K562 (cell line): ENCODE measurements at regions not wholly inside any gene's neighbourhood (a gene's known extent, or its start where the extent isn't known, plus 50 kb on each side); places are given as distances from the start of the nearest gene placed in this dataset.

Source experiments
- BRD9 ChIP-seq: fragments of 450-650 bp; IDR thresholded peaks from 2 replicates; pipeline ENCODE4 v1.6.1; 2018; ENCODE audit warnings: low read depth; ENCODE audit not compliant: partially characterized antibody
- FOXJ3 ChIP-seq: sonication (generic); formaldehyde crosslinking; IDR thresholded peaks from 2 replicates; pipeline ENCODE4 v1.4.0; 2020; ENCODE audit warnings: mild to moderate bottlenecking, missing genetic modification reagents
- FOXP4 ChIP-seq: sonication (generic); formaldehyde crosslinking; IDR thresholded peaks from 2 replicates; pipeline ENCODE4 v1.8.0; 2022; ENCODE audit warnings: mild to moderate bottlenecking, missing genetic modification reagents, borderline replicate concordance
- HES1 ChIP-seq: fragments of 450-650 bp; IDR thresholded peaks from 2 replicates; pipeline ENCODE4 v1.6.1; 2016; ENCODE audit warnings: low read depth, mild to moderate bottlenecking, moderate library complexity
- JUND ChIP-seq, 2 experiments: IDR thresholded peaks; 2 replicates in 1 of 2; 3 replicates in 1 of 2; pipeline ENCODE4 v1.6.1; 2011; ENCODE audit warnings: borderline replicate concordance in 2 of 2, low read depth in 2 of 2, low read length in 2 of 2, improper control_type of control experiment in 1 of 2, missing biosample characterization in 1 of 2, missing genetic modification characterization in 1 of 2, missing genetic modification reagents in 1 of 2
- KDM1A ChIP-seq, 2 experiments: fragments of 450-650 bp; IDR thresholded peaks; 2 replicates each; pipeline ENCODE4 v1.6.1; 2016; ENCODE audit warnings: mild to moderate bottlenecking in 2 of 2
- MLLT1 ChIP-seq, 2 experiments: fragments of 450-650 bp; IDR thresholded peaks; 2 replicates each; pipeline ENCODE4 v1.6.1; 2016
- PREB ChIP-seq: sonication (generic); formaldehyde crosslinking; IDR thresholded peaks from 2 replicates; pipeline ENCODE4 v1.8.1; 2023; ENCODE audit warnings: mild to moderate bottlenecking, missing genetic modification reagents
- SREBF2 ChIP-seq: sonication (generic); formaldehyde crosslinking; IDR thresholded peaks from 2 replicates; pipeline ENCODE4 v1.4.0; 2020; ENCODE audit warnings: mild to moderate bottlenecking, missing genetic modification reagents
- TF ChIP-seq, protein P1 (sequence below), 3 experiments: IDR thresholded peaks in 2 of 3; conservative IDR thresholded peaks in 1 of 3; 2 replicates each; pipeline ENCODE4 v1.5.1; 2011 to 2012; ENCODE audit warnings: low read length in 3 of 3, mild to moderate bottlenecking in 3 of 3, control low read depth in 2 of 3, improper control_type of control experiment in 1 of 3, inconsistent platforms in 1 of 3, low read depth in 1 of 3, mixed read lengths in 1 of 3, moderate library complexity in 1 of 3; ENCODE audit not compliant: insufficient read depth in 2 of 3
- TF ChIP-seq, protein P2 (sequence below): fragments of 250-450 bp; sonication (Bioruptor Pico); IDR thresholded peaks from 2 replicates; pipeline ENCODE4 v1.8.0; 2021; ENCODE audit warnings: moderate library complexity, mild to moderate bottlenecking, inconsistent platforms

GRCh38 chr5:51816427-51816826 lies 433.2 kb downstream of the ISL1 start:
- TF ChIP-seq FOXJ3 (no peak), BRD9 (no peak), HES1 (no peak), PREB (CRISPR knock-in tag) (no peak), JUND (IDR thresholded peaks at IDR 0.05; ENCODE audit: borderline replicate concordance, low read depth, low read length) (no peak), JUND (tag; IDR thresholded peaks at IDR 0.05; ENCODE audit: borderline replicate concordance, low read depth, low read length) (no peak), SREBF2 (no peak), KDM1A (IDR thresholded peaks at IDR 0.05) (no peak), FOXP4 (no peak), MLLT1 (IDR thresholded peaks at IDR 0.05) (no peak)
- TF ChIP-seq, protein P1, sequence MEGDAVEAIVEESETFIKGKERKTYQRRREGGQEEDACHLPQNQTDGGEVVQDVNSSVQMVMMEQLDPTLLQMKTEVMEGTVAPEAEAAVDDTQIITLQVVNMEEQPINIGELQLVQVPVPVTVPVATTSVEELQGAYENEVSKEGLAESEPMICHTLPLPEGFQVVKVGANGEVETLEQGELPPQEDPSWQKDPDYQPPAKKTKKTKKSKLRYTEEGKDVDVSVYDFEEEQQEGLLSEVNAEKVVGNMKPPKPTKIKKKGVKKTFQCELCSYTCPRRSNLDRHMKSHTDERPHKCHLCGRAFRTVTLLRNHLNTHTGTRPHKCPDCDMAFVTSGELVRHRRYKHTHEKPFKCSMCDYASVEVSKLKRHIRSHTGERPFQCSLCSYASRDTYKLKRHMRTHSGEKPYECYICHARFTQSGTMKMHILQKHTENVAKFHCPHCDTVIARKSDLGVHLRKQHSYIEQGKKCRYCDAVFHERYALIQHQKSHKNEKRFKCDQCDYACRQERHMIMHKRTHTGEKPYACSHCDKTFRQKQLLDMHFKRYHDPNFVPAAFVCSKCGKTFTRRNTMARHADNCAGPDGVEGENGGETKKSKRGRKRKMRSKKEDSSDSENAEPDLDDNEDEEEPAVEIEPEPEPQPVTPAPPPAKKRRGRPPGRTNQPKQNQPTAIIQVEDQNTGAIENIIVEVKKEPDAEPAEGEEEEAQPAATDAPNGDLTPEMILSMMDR (IDR thresholded peaks at IDR 0.05 in 2 of 3, conservative IDR thresholded peaks at IDR 0.05 in 1 of 3; ENCODE audit: insufficient read depth in 2 of 3, low read depth in 1 of 3, low read length in 3 of 3), result no peak
- TF ChIP-seq, protein P2, sequence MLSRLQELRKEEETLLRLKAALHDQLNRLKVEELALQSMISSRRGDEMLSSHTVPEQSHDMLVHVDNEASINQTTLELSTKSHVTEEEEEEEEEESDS (CRISPR knock-in tag), result no peak
